H1 (cell line): ENCODE measurements at regions not wholly inside any gene's neighbourhood (a gene's known extent, or its start where the extent isn't known, plus 50 kb on each side); places are given as distances from the start of the nearest gene placed in this dataset.

Experiments used
- GTF2F1 ChIP-seq: IDR thresholded peaks from 2 replicates; pipeline ENCODE4 v1.6.1; 2012; ENCODE audit warnings: low read depth, low read length, improper control_type of control experiment, borderline replicate concordance
- JUND ChIP-seq: IDR thresholded peaks from 2 replicates; pipeline ENCODE4 v1.6.1; 2011; ENCODE audit warnings: mild to moderate bottlenecking, improper control_type of control experiment, low read length
- KDM1A ChIP-seq: fragments of 200-600, 300-600 bp; sonication (generic); IDR thresholded peaks from 2 replicates; pipeline ENCODE4 v1.7.1; 2016; ENCODE audit warnings: mild to moderate bottlenecking, low read length, borderline replicate concordance
- POU5F1 ChIP-seq: IDR thresholded peaks from 2 replicates; pipeline ENCODE4 v1.6.1; 2011; ENCODE audit warnings: low read depth, mild to moderate bottlenecking, low read length, moderate library complexity
- RAD21 ChIP-seq, 2 experiments: IDR thresholded peaks in 1 of 2; conservative IDR thresholded peaks in 1 of 2; 2 replicates each; pipeline ENCODE4 v1.6.1; 2011; ENCODE audit warnings: low read depth in 2 of 2, low read length in 2 of 2, improper control_type of control experiment in 1 of 2, inconsistent platforms in 1 of 2, mild to moderate bottlenecking in 1 of 2, moderate library complexity in 1 of 2
- RXRA ChIP-seq: IDR thresholded peaks from 2 replicates; pipeline ENCODE4 v1.6.1; 2011; ENCODE audit warnings: low read depth, mild to moderate bottlenecking, low read length, moderate library complexity; ENCODE audit not compliant: insufficient read depth
- TF ChIP-seq, protein P1 (sequence below), 3 experiments: IDR thresholded peaks; 1 replicate in 2 of 3; 2 replicates in 1 of 3; pipeline versions ENCODE4 v1.5.1 to v1.6.1; 2011; ENCODE audit warnings: low read length in 3 of 3, mild to moderate bottlenecking in 3 of 3, inconsistent platforms in 2 of 3, low read depth in 1 of 3, moderate library complexity in 1 of 3; ENCODE audit not compliant: insufficient read depth in 1 of 3; ENCODE audit errors: control extremely low read depth in 1 of 3

DNA sequence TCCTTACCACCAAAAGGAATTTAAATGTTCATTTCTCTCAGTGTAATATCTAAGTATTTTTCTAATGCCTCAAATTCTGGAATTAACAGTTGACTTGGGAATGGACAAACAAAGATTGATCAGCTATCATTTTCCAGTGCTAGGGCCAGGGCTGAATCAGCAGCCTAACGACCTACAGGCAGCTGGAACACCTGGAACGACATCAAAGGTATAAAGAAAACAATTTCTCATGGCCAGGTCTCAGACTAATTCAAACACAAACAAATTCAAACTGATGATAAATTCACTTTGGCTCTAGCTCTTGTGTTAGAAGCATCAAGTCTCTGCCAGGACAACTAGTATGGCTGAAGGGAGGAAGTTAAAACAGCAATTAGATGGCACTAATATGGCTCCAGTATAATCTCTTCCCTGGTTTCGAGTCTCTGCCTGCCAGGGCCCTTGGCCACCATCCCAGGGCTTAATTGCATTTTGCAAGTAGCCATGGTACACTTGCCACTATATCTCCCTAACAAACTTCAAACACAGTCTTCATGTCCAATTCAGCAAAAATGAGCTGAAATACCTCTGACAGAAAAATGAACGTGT, 70.2 kb upstream of the FSHR start:
- no peak for TF ChIP-seq JUND
- TF ChIP-seq GTF2F1, result no peak
- TF ChIP-seq POU5F1, result no peak
- TF ChIP-seq, protein P1, sequence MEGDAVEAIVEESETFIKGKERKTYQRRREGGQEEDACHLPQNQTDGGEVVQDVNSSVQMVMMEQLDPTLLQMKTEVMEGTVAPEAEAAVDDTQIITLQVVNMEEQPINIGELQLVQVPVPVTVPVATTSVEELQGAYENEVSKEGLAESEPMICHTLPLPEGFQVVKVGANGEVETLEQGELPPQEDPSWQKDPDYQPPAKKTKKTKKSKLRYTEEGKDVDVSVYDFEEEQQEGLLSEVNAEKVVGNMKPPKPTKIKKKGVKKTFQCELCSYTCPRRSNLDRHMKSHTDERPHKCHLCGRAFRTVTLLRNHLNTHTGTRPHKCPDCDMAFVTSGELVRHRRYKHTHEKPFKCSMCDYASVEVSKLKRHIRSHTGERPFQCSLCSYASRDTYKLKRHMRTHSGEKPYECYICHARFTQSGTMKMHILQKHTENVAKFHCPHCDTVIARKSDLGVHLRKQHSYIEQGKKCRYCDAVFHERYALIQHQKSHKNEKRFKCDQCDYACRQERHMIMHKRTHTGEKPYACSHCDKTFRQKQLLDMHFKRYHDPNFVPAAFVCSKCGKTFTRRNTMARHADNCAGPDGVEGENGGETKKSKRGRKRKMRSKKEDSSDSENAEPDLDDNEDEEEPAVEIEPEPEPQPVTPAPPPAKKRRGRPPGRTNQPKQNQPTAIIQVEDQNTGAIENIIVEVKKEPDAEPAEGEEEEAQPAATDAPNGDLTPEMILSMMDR (IDR thresholded peaks at IDR 0.05; ENCODE audit: control extremely low read depth in 1 of 3, insufficient read depth in 1 of 3, low read depth in 1 of 3, low read length in 3 of 3), result no peak
- TF ChIP-seq KDM1A, result no peak
- no peak for TF ChIP-seq RAD21 (IDR thresholded peaks at IDR 0.05 in 1 of 2, conservative IDR thresholded peaks at IDR 0.05 in 1 of 2; ENCODE audit: low read depth in 2 of 2, low read length in 2 of 2)
- TF ChIP-seq RXRA, result no peak
